GM12878 (cell line): ENCODE measurements at regions not wholly inside any gene's neighbourhood (a gene's known extent, or its start where the extent isn't known, plus 50 kb on each side); places are given as distances from the start of the nearest gene placed in this dataset.

ENCODE experiments used
- ATAC-seq: fragments of 200-7000 bp; cut with Tn5 transposase; 3 replicates; pipeline ENCODE4 v1.9.1; 2020; ENCODE audit warnings: mild to moderate bottlenecking, moderate library complexity
- BruUV-seq: library from RNA; stranded (reverse); fragments of 400-500 nt; replicated peaks from 2 replicates; lab custom pipeline; 2021; lab: Mats Ljungman, UMichigan
- CTCF ChIA-PET: fragments of 300-600 bp; sonication (Branson Sonifier 250); formaldehyde crosslinking; extraction: SDS; loops from one replicate; lab custom pipeline; 2021; ENCODE audit warnings: inconsistent platforms; lab: Yijun Ruan, JAX
- POLR2A ChIA-PET: fragments of 350-600 bp; formaldehyde crosslinking; extraction: SDS; loops from one replicate; lab custom pipeline; 2021; ENCODE audit warnings: inconsistent platforms; lab: Charles Lee
- RAD21 ChIA-PET: fragments of 300-600 bp; sonication (Branson Sonifier 250); formaldehyde crosslinking; loops from one replicate; lab custom pipeline; 2023; ENCODE audit warnings: antibody characterized with exemption; ENCODE audit not compliant: unreplicated experiment; lab: Charles Lee
- SMC1A ChIA-PET: fragments of 300-600 bp; sonication (Branson Sonifier 250); formaldehyde crosslinking; loops from one replicate; lab custom pipeline; 2023; ENCODE audit not compliant: unreplicated experiment, uncharacterized antibody; lab: Charles Lee
- DNase-seq: peaks from one replicate; pipeline ENCODE4 v3.0.0-alpha.2; 2011; ENCODE audit warnings: low read depth, low spot score
- FAIRE-seq: peaks from 3 replicates; lab custom pipeline; 2011; peaks lifted over from hg19 to GRCh38; lab: Jason Lieb, UNC
- H2AFZ ChIP-seq: 2 replicates; pipeline ENCODE4 v1.6.0; 2011; ENCODE audit warnings: low read depth, low read length, control low read depth; ENCODE audit not compliant: control insufficient read depth
- H3K27ac ChIP-seq: 2 replicates; pipeline ENCODE4 v1.5.1; 2011; ENCODE audit warnings: control low read depth; ENCODE audit not compliant: control insufficient read depth, insufficient read depth
- H3K27me3 ChIP-seq, 2 experiments: replicated peaks in 1 of 2; 2 replicates each; pipeline versions ENCODE4 v1.6.0 to v1.6.1; 2011; ENCODE audit warnings: low read length in 1 of 2; ENCODE audit not compliant: control insufficient read depth in 2 of 2, insufficient read depth in 2 of 2
- H3K36me3 ChIP-seq, 2 experiments: 2 replicates each; pipeline ENCODE4 v1.5.1; 2011; ENCODE audit warnings: low read length in 1 of 2; ENCODE audit not compliant: control insufficient read depth in 2 of 2, insufficient read depth in 2 of 2
- H3K4me1 ChIP-seq: 2 replicates; pipeline ENCODE4 v1.6.1; 2011; ENCODE audit warnings: mild to moderate bottlenecking, low read length, moderate library complexity, mixed read lengths; ENCODE audit not compliant: control insufficient read depth, insufficient read depth
- H3K4me2 ChIP-seq: 2 replicates; pipeline ENCODE4 v1.6.0; 2011; ENCODE audit warnings: control low read depth; ENCODE audit not compliant: control insufficient read depth, insufficient read depth
- H3K4me3 ChIP-seq: fragments of 200-600 bp; sonication (generic); 2 replicates; pipeline ENCODE4 v1.5.1; 2016
- H3K79me2 ChIP-seq: 2 replicates; pipeline ENCODE4 v1.6.0; 2011; ENCODE audit warnings: low read length; ENCODE audit not compliant: control insufficient read depth, insufficient read depth
- H3K9ac ChIP-seq: 2 replicates; pipeline ENCODE4 v1.8.0; 2011; ENCODE audit warnings: low read length, control low read depth, mixed read lengths; ENCODE audit not compliant: control insufficient read depth, insufficient read depth
- H3K9me3 ChIP-seq: replicated peaks from 3 replicates; pipeline ENCODE4 v1.5.1; 2011; ENCODE audit warnings: mild to moderate bottlenecking, low read length; ENCODE audit not compliant: control insufficient read depth, insufficient read depth
- H4K20me1 ChIP-seq: 2 replicates; pipeline ENCODE4 v1.6.0; 2011; ENCODE audit not compliant: control insufficient read depth, insufficient read depth
- BRCA1 ChIP-seq: IDR thresholded peaks from 2 replicates; pipeline ENCODE4 v1.6.1; 2011; ENCODE audit warnings: low read depth, low read length, improper control_type of control experiment
- CREM ChIP-seq: IDR thresholded peaks from 2 replicates; pipeline ENCODE4 v1.6.1; 2014; ENCODE audit warnings: antibody characterized with exemption, low read depth
- DPF2 ChIP-seq: fragments of 450-650 bp; IDR thresholded peaks from 2 replicates; pipeline ENCODE4 v1.6.1; 2017; ENCODE audit warnings: mild to moderate bottlenecking
- EP300 ChIP-seq, 2 experiments: fragments of 150-350 bp in 1 of 2; IDR thresholded peaks; 2 replicates each; pipeline ENCODE4 v1.6.1; 2011 to 2012; ENCODE audit warnings: low read depth in 2 of 2, low read length in 2 of 2, borderline replicate concordance in 1 of 2, improper control_type of control experiment in 1 of 2, inconsistent platforms in 1 of 2; ENCODE audit not compliant: control insufficient read depth in 1 of 2
- HDAC2 ChIP-seq: fragments of 200-600 bp; sonication (generic); IDR thresholded peaks from 2 replicates; pipeline ENCODE4 v1.6.1; 2017
- JUND ChIP-seq: IDR thresholded peaks from 2 replicates; pipeline ENCODE4 v1.6.1; 2012; ENCODE audit warnings: low read depth, mild to moderate bottlenecking, low read length, improper control_type of control experiment, moderate library complexity
- MYC ChIP-seq: IDR thresholded peaks from 2 replicates; pipeline ENCODE4 v1.6.1; 2011; ENCODE audit warnings: mild to moderate bottlenecking, low read length, moderate library complexity, inconsistent platforms; ENCODE audit not compliant: insufficient read depth, insufficient replicate concordance, insufficient read length, severe bottlenecking
- NFYB ChIP-seq: IDR thresholded peaks from 2 replicates; pipeline ENCODE4 v1.6.1; 2011; ENCODE audit warnings: low read depth, mild to moderate bottlenecking, low read length, improper control_type of control experiment, moderate library complexity; ENCODE audit not compliant: insufficient read depth
- NRF1 ChIP-seq: conservative IDR thresholded peaks from 2 replicates; pipeline ENCODE4 v1.6.1; 2011; ENCODE audit warnings: mild to moderate bottlenecking, low read depth, low read length, improper control_type of control experiment
- RB1 ChIP-seq: fragments of 450-650 bp; formaldehyde crosslinking; IDR thresholded peaks from 2 replicates; pipeline ENCODE4 v1.6.1; 2017; ENCODE audit warnings: mild to moderate bottlenecking, borderline replicate concordance
- RELA ChIP-seq: fragments of 450-650 bp; IDR thresholded peaks from 2 replicates; pipeline ENCODE4 v1.8.0; 2014; ENCODE audit warnings: borderline replicate concordance; ENCODE audit not compliant: partially characterized antibody
- SIN3A ChIP-seq: IDR thresholded peaks from 2 replicates; pipeline ENCODE4 v1.6.1; 2012; ENCODE audit warnings: low read depth, low read length, improper control_type of control experiment
- SMARCA5 ChIP-seq: fragments of 450-650 bp; IDR thresholded peaks from 2 replicates; pipeline ENCODE4 v1.6.1; 2017; ENCODE audit warnings: mild to moderate bottlenecking
- SMC3 ChIP-seq: IDR thresholded peaks from 2 replicates; pipeline ENCODE4 v1.6.1; 2011; ENCODE audit warnings: low read length, improper control_type of control experiment, borderline replicate concordance
- WGBS: methylation state at CpG from one replicate; pipeline ENCODE4 v1.1.6; 2016; ENCODE audit warnings: low lambda C conversion rate; ENCODE audit not compliant: insufficient replicate concordance, insufficient coverage; ENCODE audit errors: missing lambda C conversion rate; 5-methylcytosine and 5-hydroxymethylcytosine counted together
- in situ Hi-C: fragments of 300-500 bp; cut with MboI; formaldehyde crosslinking; loops from 9 replicates; pipeline ENCODE4 v1.14.3; 2018; ENCODE audit warnings: mixed read lengths
- intact Hi-C: fragments of 100-400 bp; cut with micrococcal nuclease; formaldehyde crosslinking; loops from one replicate; pipeline ENCODE4 v1.14.2; 2022; ENCODE audit not compliant: unreplicated experiment
- TF ChIP-seq, protein P1 (sequence below): fragments of 450-650 bp; IDR thresholded peaks from 2 replicates; pipeline ENCODE4 v1.6.1; 2017; ENCODE audit warnings: mild to moderate bottlenecking, moderate library complexity
- TF ChIP-seq, protein P2 (sequence below): fragments of 450-650 bp; formaldehyde crosslinking; IDR thresholded peaks from 2 replicates; pipeline ENCODE4 v1.5.0; 2022; ENCODE audit warnings: mild to moderate bottlenecking, missing genetic modification characterization
- TF ChIP-seq, protein P3 (sequence below): fragments of 450-650 bp; IDR thresholded peaks from 2 replicates; pipeline ENCODE4 v1.6.1; 2017; ENCODE audit warnings: mild to moderate bottlenecking, low read depth, inconsistent platforms; ENCODE audit not compliant: poor library complexity, severe bottlenecking

DNA sequence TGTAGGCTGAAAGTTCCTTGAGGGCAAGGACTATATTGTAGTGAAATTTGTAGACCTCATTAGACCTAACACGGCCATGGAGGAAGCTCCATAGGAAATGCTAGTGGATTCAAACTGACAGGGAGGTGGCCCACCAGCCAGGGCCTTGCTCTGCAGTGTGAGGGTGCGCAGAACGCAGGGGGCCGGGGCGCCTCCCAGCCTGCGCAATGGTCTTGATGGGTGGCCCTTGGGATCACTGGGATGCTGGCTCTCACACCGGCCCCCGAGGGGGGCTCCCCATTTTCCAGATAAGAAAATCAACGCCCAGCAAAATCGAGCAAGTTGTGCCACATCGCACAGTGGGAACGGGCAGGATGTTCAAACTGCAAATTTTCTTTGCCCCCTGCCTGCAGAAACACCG is 655.4 kb downstream of the GALR1 start:
- FAIRE-seq (no peak), ATAC-seq (no peak), DNase-seq (no peak)
- WGBS = 42% methylated on average over 13 of the region's 13 CpGs
- in situ Hi-C loops (loop anchor here (25.0 kb wide), 1 partner anchor 1332 kb away; no protein-coding TSS in a partner anchor), intact Hi-C loops (no loop called here)
- ChIA-PET SMC1A (no interaction called here), CTCF (no interaction called here), POLR2A (no interaction called here), RAD21 (no interaction called here)
- no peaks in the 10 kb centered on the region for H3K4me1 ChIP-seq
- H2AFZ ChIP-seq = no peak overlapping the region
- H3K4me2 ChIP-seq = no peak overlapping the region
- H3K27me3 ChIP-seq = no peaks in the 10 kb centered on the region
- H3K4me3 ChIP-seq = no peak overlapping the region
- H3K27ac ChIP-seq = no peak overlapping the region
- H3K9ac ChIP-seq = no peak overlapping the region
- H3K9me3 ChIP-seq = no peaks in the 10 kb centered on the region
- H3K36me3 ChIP-seq = no peaks in the 10 kb centered on the region
- H3K79me2 ChIP-seq = no peaks in the 10 kb centered on the region
- no peaks in the 10 kb centered on the region for H4K20me1 ChIP-seq
- no TSS peak for BruUV-seq
- no peak for TF ChIP-seq NRF1
- TF ChIP-seq RB1 = no peak
- TF ChIP-seq SMC3 = no peak
- TF ChIP-seq BRCA1 = no peak
- TF ChIP-seq SIN3A = no peak
- TF ChIP-seq CREM = no peak
- no peak for TF ChIP-seq SMARCA5
- no peak for TF ChIP-seq DPF2
- no peak for TF ChIP-seq RELA
- TF ChIP-seq HDAC2 = no peak
- TF ChIP-seq NFYB = no peak
- TF ChIP-seq, protein P1, sequence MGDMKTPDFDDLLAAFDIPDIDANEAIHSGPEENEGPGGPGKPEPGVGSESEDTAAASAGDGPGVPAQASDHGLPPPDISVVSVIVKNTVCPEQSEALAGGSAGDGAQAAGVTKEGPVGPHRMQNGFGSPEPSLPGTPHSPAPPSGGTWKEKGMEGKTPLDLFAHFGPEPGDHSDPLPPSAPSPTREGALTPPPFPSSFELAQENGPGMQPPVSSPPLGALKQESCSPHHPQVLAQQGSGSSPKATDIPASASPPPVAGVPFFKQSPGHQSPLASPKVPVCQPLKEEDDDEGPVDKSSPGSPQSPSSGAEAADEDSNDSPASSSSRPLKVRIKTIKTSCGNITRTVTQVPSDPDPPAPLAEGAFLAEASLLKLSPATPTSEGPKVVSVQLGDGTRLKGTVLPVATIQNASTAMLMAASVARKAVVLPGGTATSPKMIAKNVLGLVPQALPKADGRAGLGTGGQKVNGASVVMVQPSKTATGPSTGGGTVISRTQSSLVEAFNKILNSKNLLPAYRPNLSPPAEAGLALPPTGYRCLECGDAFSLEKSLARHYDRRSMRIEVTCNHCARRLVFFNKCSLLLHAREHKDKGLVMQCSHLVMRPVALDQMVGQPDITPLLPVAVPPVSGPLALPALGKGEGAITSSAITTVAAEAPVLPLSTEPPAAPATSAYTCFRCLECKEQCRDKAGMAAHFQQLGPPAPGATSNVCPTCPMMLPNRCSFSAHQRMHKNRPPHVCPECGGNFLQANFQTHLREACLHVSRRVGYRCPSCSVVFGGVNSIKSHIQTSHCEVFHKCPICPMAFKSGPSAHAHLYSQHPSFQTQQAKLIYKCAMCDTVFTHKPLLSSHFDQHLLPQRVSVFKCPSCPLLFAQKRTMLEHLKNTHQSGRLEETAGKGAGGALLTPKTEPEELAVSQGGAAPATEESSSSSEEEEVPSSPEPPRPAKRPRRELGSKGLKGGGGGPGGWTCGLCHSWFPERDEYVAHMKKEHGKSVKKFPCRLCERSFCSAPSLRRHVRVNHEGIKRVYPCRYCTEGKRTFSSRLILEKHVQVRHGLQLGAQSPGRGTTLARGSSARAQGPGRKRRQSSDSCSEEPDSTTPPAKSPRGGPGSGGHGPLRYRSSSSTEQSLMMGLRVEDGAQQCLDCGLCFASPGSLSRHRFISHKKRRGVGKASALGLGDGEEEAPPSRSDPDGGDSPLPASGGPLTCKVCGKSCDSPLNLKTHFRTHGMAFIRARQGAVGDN = no peak
- TF ChIP-seq, protein P2, sequence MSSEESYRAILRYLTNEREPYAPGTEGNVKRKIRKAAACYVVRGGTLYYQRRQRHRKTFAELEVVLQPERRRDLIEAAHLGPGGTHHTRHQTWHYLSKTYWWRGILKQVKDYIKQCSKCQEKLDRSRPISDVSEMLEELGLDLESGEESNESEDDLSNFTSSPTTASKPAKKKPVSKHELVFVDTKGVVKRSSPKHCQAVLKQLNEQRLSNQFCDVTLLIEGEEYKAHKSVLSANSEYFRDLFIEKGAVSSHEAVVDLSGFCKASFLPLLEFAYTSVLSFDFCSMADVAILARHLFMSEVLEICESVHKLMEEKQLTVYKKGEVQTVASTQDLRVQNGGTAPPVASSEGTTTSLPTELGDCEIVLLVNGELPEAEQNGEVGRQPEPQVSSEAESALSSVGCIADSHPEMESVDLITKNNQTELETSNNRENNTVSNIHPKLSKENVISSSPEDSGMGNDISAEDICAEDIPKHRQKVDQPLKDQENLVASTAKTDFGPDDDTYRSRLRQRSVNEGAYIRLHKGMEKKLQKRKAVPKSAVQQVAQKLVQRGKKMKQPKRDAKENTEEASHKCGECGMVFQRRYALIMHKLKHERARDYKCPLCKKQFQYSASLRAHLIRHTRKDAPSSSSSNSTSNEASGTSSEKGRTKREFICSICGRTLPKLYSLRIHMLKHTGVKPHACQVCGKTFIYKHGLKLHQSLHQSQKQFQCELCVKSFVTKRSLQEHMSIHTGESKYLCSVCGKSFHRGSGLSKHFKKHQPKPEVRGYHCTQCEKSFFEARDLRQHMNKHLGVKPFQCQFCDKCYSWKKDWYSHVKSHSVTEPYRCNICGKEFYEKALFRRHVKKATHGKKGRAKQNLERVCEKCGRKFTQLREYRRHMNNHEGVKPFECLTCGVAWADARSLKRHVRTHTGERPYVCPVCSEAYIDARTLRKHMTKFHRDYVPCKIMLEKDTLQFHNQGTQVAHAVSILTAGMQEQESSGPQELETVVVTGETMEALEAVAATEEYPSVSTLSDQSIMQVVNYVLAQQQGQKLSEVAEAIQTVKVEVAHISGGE = no peak
- TF ChIP-seq EP300 (IDR thresholded peaks at IDR 0.05; ENCODE audit: borderline replicate concordance in 1 of 2, control insufficient read depth in 1 of 2, low read depth in 2 of 2, low read length in 2 of 2) = no peak
- TF ChIP-seq JUND = no peak
- no peak for TF ChIP-seq MYC
- TF ChIP-seq, protein P3, sequence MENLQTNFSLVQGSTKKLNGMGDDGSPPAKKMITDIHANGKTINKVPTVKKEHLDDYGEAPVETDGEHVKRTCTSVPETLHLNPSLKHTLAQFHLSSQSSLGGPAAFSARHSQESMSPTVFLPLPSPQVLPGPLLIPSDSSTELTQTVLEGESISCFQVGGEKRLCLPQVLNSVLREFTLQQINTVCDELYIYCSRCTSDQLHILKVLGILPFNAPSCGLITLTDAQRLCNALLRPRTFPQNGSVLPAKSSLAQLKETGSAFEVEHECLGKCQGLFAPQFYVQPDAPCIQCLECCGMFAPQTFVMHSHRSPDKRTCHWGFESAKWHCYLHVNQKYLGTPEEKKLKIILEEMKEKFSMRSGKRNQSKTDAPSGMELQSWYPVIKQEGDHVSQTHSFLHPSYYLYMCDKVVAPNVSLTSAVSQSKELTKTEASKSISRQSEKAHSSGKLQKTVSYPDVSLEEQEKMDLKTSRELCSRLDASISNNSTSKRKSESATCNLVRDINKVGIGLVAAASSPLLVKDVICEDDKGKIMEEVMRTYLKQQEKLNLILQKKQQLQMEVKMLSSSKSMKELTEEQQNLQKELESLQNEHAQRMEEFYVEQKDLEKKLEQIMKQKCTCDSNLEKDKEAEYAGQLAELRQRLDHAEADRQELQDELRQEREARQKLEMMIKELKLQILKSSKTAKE = no peak
